ENCODE measurements at regions not wholly inside any gene's neighbourhood (a gene's known extent, or its start where the extent isn't known, plus 50 kb on each side); places are given as distances from the start of the nearest gene placed in this dataset.

DNA sequence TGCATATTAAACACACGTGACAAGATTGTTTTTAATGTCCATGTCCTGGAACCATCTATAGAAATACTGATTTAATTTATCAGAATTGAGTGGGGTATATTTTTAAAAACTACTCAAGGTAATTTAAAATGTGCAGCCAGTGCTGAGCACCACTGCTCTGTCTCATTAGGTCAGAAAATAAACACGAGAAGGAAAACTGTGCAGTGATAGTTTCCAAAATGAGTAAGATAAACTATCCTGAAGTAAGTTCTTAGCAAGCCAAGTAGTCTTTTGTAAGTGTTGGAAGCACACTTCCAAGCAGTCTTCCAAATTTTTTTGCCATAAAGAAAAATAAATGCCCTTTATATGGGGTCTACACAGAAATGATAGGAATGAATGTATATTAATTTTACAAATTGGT lies 93.8 kb upstream of the DNAJC10 start:
- Histone ChIP-seq H3K9me3 (replicated peaks; ENCODE audit: insufficient read depth, low read length) (no peaks in the 10 kb centered on the region), H3F3A (ENCODE audit: insufficient read depth, low read length) (no peaks in the 10 kb centered on the region), H3K4me2 (ENCODE audit: low read depth, low read length) (no peak overlapping the region), H3K9ac (ENCODE audit: low read length) (no peak overlapping the region), H3K4me1 (ENCODE audit: low read length) (no peaks in the 10 kb centered on the region), H4K20me1 (ENCODE audit: insufficient read depth, low read length) (no peaks in the 10 kb centered on the region), H3K4me3 (ENCODE audit: low read length) (no peak overlapping the region), H3K79me2 (ENCODE audit: low read length) (no peaks in the 10 kb centered on the region), H3K27me3 (replicated peaks; ENCODE audit: insufficient read depth, low read length) (no peaks in the 10 kb centered on the region), H3K27ac (ENCODE audit: low read length) (no peak overlapping the region), H3K9me2 (replicated peaks; ENCODE audit: insufficient read depth, low read length) (no peaks in the 10 kb centered on the region), H2AFZ (ENCODE audit: low read length) (no peak overlapping the region), H3K36me3 (replicated peaks; ENCODE audit: insufficient read depth, low read length) (no peaks in the 10 kb centered on the region)
- TF ChIP-seq, protein P1, sequence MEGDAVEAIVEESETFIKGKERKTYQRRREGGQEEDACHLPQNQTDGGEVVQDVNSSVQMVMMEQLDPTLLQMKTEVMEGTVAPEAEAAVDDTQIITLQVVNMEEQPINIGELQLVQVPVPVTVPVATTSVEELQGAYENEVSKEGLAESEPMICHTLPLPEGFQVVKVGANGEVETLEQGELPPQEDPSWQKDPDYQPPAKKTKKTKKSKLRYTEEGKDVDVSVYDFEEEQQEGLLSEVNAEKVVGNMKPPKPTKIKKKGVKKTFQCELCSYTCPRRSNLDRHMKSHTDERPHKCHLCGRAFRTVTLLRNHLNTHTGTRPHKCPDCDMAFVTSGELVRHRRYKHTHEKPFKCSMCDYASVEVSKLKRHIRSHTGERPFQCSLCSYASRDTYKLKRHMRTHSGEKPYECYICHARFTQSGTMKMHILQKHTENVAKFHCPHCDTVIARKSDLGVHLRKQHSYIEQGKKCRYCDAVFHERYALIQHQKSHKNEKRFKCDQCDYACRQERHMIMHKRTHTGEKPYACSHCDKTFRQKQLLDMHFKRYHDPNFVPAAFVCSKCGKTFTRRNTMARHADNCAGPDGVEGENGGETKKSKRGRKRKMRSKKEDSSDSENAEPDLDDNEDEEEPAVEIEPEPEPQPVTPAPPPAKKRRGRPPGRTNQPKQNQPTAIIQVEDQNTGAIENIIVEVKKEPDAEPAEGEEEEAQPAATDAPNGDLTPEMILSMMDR (IDR thresholded peaks at IDR 0.05; ENCODE audit: low read length) = no peak
- TF ChIP-seq EZH2 (optimal IDR thresholded peaks at IDR 0.05; ENCODE audit: low read depth, low read length) (no peak), EZH2phosphoT487 (IDR thresholded peaks at IDR 0.05; ENCODE audit: low read length) (no peak)
- no peak for DNase-seq

DNA sequence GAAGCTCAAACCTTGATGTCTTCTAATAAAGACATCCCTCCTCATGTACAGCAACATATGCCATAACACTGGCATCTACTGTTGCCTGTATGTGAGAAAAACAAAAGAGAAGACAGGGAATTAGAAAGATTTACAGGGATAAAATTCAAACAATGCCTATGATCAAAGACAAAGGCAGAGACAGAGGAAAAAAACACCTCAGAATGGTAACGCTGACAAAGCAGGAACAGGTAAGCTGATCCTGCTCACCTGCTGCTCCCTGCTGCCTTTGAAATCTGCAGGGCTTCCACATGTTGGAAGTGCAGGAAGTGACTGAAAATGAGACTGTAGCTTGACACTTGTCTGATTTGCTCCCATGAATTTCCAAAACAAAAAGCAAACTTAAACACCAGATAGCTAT lies 90.2 kb upstream of the DNAJC10 start:
- Histone ChIP-seq H3K27ac (ENCODE audit: low read length) (no peak overlapping the region), H3K9ac (ENCODE audit: low read length) (no peak overlapping the region), H3F3A (ENCODE audit: insufficient read depth, low read length) (no peaks in the 10 kb centered on the region), H3K4me1 (ENCODE audit: low read length) (no peaks in the 10 kb centered on the region), H3K4me3 (ENCODE audit: low read length) (no peak overlapping the region), H3K79me2 (ENCODE audit: low read length) (no peaks in the 10 kb centered on the region), H2AFZ (ENCODE audit: low read length) (no peak overlapping the region), H3K9me2 (replicated peaks; ENCODE audit: insufficient read depth, low read length) (no peaks in the 10 kb centered on the region), H3K4me2 (ENCODE audit: low read depth, low read length) (no peak overlapping the region), H3K27me3 (replicated peaks; ENCODE audit: insufficient read depth, low read length) (no peaks in the 10 kb centered on the region), H3K36me3 (replicated peaks; ENCODE audit: insufficient read depth, low read length) (no peaks in the 10 kb centered on the region), H4K20me1 (ENCODE audit: insufficient read depth, low read length) (no peaks in the 10 kb centered on the region), H3K9me3 (replicated peaks; ENCODE audit: insufficient read depth, low read length) (no peaks in the 10 kb centered on the region)
- no peak for TF ChIP-seq EZH2 (optimal IDR thresholded peaks at IDR 0.05; ENCODE audit: low read depth, low read length)
- DNase-seq = no peak

DNA sequence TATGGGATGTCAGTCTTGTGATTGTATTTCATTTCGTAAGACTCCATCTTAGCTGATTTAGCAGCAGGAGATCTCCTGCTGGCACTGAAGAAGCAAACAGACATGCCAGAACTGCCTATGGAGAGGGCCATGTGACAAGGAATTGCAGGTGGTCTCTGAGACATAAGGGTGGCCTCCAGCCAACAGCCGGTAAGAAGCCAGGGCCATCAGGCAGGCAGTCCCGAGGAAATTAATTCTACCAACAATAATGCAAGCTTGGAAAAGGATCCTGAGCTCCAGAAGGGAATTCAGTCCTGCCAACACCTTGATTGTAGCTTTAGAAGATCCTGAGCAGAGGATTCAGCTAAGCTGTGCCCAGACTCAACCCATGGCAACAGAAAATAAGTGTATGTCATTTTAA lies 87.1 kb upstream of the DNAJC10 start:
- Histone ChIP-seq H3K36me3 (replicated peaks; ENCODE audit: insufficient read depth, low read length) (no peaks in the 10 kb centered on the region), H3K79me2 (ENCODE audit: low read length) (no peaks in the 10 kb centered on the region), H3K4me2 (ENCODE audit: low read depth, low read length) (no peak overlapping the region), H3K27me3 (replicated peaks; ENCODE audit: insufficient read depth, low read length) (no peaks in the 10 kb centered on the region), H3F3A (ENCODE audit: insufficient read depth, low read length) (no peaks in the 10 kb centered on the region), H3K9me2 (replicated peaks; ENCODE audit: insufficient read depth, low read length) (no peaks in the 10 kb centered on the region), H3K9me3 (replicated peaks; ENCODE audit: insufficient read depth, low read length) (no peaks in the 10 kb centered on the region), H3K9ac (ENCODE audit: low read length) (no peak overlapping the region), H3K4me3 (ENCODE audit: low read length) (no peak overlapping the region), H2AFZ (ENCODE audit: low read length) (no peak overlapping the region), H3K27ac (ENCODE audit: low read length) (no peak overlapping the region), H3K4me1 (ENCODE audit: low read length) (no peaks in the 10 kb centered on the region), H4K20me1 (ENCODE audit: insufficient read depth, low read length) (no peaks in the 10 kb centered on the region)
- TF ChIP-seq EZH2phosphoT487 (IDR thresholded peaks at IDR 0.05; ENCODE audit: low read length) = no peak
- no peak for TF ChIP-seq EZH2 (optimal IDR thresholded peaks at IDR 0.05; ENCODE audit: low read depth, low read length)
- TF ChIP-seq, protein P1 (IDR thresholded peaks at IDR 0.05; ENCODE audit: low read length) = no peak
- no peak for DNase-seq

DNA sequence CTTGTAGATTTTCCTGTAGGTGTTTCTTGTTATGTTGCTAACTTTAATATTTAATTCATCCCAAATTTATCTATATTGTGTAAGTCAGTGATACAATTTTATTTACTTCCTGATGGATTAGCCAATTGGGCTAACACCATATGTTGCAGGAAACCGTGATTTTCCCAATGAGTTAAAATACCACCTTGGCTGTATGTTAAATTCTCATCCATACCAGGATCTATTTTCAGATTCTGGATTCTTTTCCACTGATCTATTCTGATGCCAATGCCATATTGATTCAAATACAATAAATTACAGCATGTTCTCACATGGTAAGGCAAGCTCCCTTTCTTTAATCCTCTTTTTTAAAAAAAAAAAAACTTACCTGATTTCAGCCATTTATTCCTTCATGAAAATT lies 85.8 kb upstream of the DNAJC10 start:
- Histone ChIP-seq H3K9me3 (replicated peaks; ENCODE audit: insufficient read depth, low read length) (no peaks in the 10 kb centered on the region), H2AFZ (ENCODE audit: low read length) (no peak overlapping the region), H3K4me2 (ENCODE audit: low read depth, low read length) (no peak overlapping the region), H3K4me3 (ENCODE audit: low read length) (no peak overlapping the region), H3K4me1 (ENCODE audit: low read length) (no peaks in the 10 kb centered on the region), H3K9ac (ENCODE audit: low read length) (no peak overlapping the region), H3K27ac (ENCODE audit: low read length) (no peak overlapping the region), H3K27me3 (replicated peaks; ENCODE audit: insufficient read depth, low read length) (no peaks in the 10 kb centered on the region), H4K20me1 (ENCODE audit: insufficient read depth, low read length) (no peaks in the 10 kb centered on the region), H3F3A (ENCODE audit: insufficient read depth, low read length) (no peaks in the 10 kb centered on the region), H3K79me2 (ENCODE audit: low read length) (no peaks in the 10 kb centered on the region), H3K9me2 (replicated peaks; ENCODE audit: insufficient read depth, low read length) (no peaks in the 10 kb centered on the region), H3K36me3 (replicated peaks; ENCODE audit: insufficient read depth, low read length) (no peaks in the 10 kb centered on the region)
- no peak for DNase-seq
- TF ChIP-seq, protein P1 (IDR thresholded peaks at IDR 0.05; ENCODE audit: low read length) = no peak
- TF ChIP-seq EZH2phosphoT487 (IDR thresholded peaks at IDR 0.05; ENCODE audit: low read length) = no peak

All from MM.1S (cell line).